ENCODE measurements at regions not wholly inside any gene's neighbourhood (a gene's known extent, or its start where the extent isn't known, plus 50 kb on each side); places are given as distances from the start of the nearest gene placed in this dataset.
"Not testable (repeated sequence)": the region's sequence is repeated elsewhere in the genome, so short reads cannot be mapped to it uniquely, and the experiment has no call there.

DNA sequence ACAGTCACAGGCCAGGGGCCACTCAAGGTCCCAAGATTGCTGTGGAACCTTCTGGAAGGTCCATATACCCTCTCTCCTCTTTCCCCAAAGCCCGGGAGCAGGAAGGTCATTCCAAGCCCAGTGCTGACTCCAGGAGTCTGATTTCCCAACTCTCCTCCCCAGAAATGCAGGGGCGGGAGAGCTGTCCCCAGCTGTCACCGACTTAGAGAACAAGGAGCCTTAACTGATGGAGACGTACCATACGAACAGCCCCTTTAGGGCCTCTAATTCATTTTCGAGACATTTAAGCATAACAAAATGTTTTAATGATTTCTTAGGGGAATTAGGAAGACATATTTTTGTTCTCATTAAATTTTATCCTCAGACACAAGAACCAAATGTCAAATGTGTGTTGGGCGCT is 99.2 kb downstream of the PHETA1 start:
- ChIA-PET CTCF (interaction anchor here (1.4 to 1.7 kb wide), 2 partner anchors 11 to 30 kb away, joined by 4 to 9 read pairs; no protein-coding TSS in a partner anchor), POLR2A (no interaction called here)
- no peak for TF ChIP-seq CTCF (IDR thresholded peaks at IDR 0.05; ENCODE audit: control extremely low read depth, extremely low read depth, low read depth, missing control alignments)
- no peak for DNase-seq (ENCODE audit: extremely low spot score)

GRCh38 chr12:111268738-111269572 is 99.9 kb downstream of the PHETA1 start:
- CTCF ChIA-PET: interaction anchor here (1.1 to 1.8 kb wide), 4 partner anchors 8 to 30 kb away, joined by 3 to 9 read pairs (median 4); no protein-coding TSS in a partner anchor
- DNase-seq (ENCODE audit: extremely low spot score): peak; percentile 43
- POLR2A ChIA-PET: no interaction called here
- TF ChIP-seq CTCF (IDR thresholded peaks at IDR 0.05; ENCODE audit: control extremely low read depth, extremely low read depth, low read depth, missing control alignments): peak; percentile 28

- ChIA-PET CTCF (interaction anchor here (0.6 to 1.8 kb wide), 3 partner anchors 10 to 76 kb away, joined by 3 to 4 read pairs (median 3); no protein-coding TSS in a partner anchor), POLR2A (no interaction called here)
- no peak for DNase-seq (ENCODE audit: extremely low spot score)
- no peak for TF ChIP-seq CTCF (IDR thresholded peaks at IDR 0.05; ENCODE audit: control extremely low read depth, extremely low read depth, low read depth, missing control alignments)
Observed at GRCh38 chr12:111267144-111267543, 101.8 kb downstream of the PHETA1 start.

DNA sequence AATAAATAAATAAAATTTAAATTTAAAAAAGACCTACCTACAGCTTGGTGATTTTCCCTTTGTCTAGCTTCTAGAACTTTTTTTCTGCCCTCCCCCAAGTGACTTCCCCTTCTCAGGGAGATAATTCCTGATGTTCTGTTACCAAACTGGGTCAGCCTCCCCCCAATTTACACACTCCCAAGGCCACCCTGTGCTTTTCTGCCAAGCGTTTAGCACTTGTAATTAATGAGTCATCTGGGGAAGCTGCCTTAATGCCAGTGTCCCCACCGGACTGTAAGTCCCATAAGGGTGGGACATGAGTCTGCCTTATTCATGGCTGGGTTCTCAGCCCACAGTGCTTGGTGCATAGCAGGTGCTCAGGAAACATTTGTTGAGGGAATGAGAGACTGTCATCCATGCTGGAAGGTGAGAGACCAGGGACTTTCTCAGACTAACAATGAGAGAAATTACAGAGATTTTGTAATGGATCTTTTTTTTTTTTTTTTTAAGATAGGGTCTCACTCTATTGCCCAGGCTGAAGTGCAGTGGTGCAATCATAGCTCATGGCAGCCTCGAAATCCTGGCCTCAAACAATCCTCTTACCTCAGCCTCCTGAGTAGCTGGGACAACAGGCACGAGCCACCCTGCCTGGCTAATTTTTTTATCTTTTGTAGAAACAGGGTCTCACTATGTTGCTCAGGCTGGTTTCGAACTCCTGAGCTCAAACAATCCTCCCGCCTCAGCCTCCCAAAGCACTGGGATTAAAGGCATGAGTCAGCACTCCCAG is 106.8 kb downstream of the PHETA1 start:
- no peak for TF ChIP-seq CTCF (IDR thresholded peaks at IDR 0.05; ENCODE audit: control extremely low read depth, extremely low read depth, low read depth, missing control alignments)
- ChIA-PET CTCF (interaction anchor here (1.2 to 1.5 kb wide), 2 partner anchors 11 to 45 kb away, joined by 3 read pairs; no protein-coding TSS in a partner anchor), POLR2A (no interaction called here)
- no peak for DNase-seq (ENCODE audit: extremely low spot score)

GRCh38 chr12:111260732-111261131 is 108.2 kb downstream of the PHETA1 start:
- CTCF ChIA-PET: interaction anchor here (1.5 kb wide), 1 partner anchor 46 kb away, joined by 3 read pairs; no protein-coding TSS in a partner anchor
- DNase-seq (ENCODE audit: extremely low spot score): no peak
- TF ChIP-seq CTCF (IDR thresholded peaks at IDR 0.05; ENCODE audit: control extremely low read depth, extremely low read depth, low read depth, missing control alignments): no peak
- POLR2A ChIA-PET: no interaction called here

DNA sequence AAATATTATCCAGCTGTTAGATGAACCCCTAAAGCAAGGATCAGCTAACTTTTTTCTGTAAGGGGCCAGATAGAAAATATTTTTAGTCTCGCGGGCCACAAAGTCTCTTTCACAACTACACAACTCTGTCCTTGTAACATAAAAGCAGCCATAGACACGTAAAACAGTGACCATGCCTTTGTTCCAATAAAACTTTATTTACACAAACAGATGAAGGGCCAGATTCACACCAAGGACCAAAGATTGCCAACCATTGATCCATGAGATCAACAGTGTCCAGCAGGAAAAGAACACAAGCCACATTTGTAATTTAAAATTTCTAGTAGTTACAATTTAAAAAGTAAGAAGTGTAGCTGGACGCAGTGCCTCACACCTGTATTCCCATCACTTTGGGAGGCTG is 109.7 kb downstream of the PHETA1 start:
- CTCF ChIA-PET: interaction anchor here (1.1 kb wide), 1 partner anchor 10 kb away, joined by 4 read pairs; no protein-coding TSS in a partner anchor
- POLR2A ChIA-PET: no interaction called here
- no peak for TF ChIP-seq CTCF (IDR thresholded peaks at IDR 0.05; ENCODE audit: control extremely low read depth, extremely low read depth, low read depth, missing control alignments)

GRCh38 chr12:111258081-111258480 is 110.8 kb downstream of the PHETA1 start:
- CTCF ChIA-PET; POLR2A ChIA-PET; DNase-seq (ENCODE audit: extremely low spot score): not testable (repeated sequence)

More for the DNA sequence above, 109.7 kb downstream of the PHETA1 start:
- no peak for DNase-seq (ENCODE audit: extremely low spot score)

Measured in GM10248 (cell line).